ENCODE measurements at regions not wholly inside any gene's neighbourhood (a gene's known extent, or its start where the extent isn't known, plus 50 kb on each side); places are given as distances from the start of the nearest gene placed in this dataset.

DNA sequence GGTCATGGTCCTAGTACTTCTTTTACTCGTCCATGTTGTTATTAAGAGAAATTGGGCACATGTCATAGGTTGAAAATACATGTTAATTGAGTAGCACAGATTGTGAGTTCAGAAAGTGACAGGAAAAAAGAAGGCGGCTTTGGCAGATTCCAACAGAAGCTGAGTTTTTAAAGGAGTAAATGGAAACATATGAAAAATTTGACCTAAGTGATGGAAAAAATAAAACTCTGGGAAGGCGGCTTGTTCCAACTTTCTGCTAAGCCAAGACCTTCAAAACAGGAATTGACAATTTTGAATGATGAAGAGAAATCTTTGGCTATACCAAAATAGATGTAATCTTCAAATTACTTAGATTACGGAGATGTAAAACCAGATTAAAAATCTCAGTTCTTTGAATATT lies 868.0 kb downstream of the EPHA4 start:
- TF ChIP-seq, protein P1, sequence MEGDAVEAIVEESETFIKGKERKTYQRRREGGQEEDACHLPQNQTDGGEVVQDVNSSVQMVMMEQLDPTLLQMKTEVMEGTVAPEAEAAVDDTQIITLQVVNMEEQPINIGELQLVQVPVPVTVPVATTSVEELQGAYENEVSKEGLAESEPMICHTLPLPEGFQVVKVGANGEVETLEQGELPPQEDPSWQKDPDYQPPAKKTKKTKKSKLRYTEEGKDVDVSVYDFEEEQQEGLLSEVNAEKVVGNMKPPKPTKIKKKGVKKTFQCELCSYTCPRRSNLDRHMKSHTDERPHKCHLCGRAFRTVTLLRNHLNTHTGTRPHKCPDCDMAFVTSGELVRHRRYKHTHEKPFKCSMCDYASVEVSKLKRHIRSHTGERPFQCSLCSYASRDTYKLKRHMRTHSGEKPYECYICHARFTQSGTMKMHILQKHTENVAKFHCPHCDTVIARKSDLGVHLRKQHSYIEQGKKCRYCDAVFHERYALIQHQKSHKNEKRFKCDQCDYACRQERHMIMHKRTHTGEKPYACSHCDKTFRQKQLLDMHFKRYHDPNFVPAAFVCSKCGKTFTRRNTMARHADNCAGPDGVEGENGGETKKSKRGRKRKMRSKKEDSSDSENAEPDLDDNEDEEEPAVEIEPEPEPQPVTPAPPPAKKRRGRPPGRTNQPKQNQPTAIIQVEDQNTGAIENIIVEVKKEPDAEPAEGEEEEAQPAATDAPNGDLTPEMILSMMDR (conservative IDR thresholded peaks at IDR 0.05; ENCODE audit: low read length) = no peak
- no peak for TF ChIP-seq EZH2phosphoT487 (IDR thresholded peaks at IDR 0.05; ENCODE audit: borderline replicate concordance)

Data from Loucy (cell line).